ENCODE measurements at regions not wholly inside any gene's neighbourhood (a gene's known extent, or its start where the extent isn't known, plus 50 kb on each side); places are given as distances from the start of the nearest gene placed in this dataset.

DNA sequence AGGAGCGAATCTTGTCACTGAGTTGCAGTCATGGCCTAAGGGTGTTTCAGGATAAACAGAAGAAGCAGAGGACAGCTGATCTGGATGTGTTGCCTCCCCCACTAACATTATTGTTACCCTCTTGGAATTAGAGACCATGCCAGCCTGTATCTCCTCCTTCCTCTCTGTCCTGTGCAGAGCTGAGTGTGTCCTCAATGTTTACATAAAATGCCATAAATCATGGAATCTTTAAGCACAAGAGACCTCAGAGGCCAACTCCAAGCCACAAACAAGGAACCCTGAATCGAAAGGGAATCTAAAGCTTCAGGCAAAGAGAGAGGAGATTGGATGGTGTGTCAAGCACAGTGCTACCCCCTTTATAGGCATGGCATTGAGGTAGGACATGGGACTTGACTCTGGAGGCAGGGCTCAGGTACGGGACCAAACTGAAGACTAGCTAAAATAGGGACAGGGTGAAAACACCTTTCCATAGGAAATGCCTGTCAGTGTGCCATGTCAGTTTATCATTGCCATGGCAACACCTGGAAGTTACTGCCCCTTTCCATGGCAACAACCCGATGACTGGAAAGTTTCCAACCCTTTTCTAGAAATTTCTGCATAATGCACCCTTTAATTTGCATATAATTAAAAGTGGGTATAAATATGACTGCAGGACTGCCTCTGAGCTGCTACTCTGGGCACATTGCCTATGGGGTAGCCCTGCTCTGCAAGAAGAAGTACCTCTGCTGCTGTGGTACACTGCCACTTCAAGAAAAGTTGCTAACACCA lies 489.7 kb downstream of the MIAT start (continued):
- TF ChIP-seq, protein P1, sequence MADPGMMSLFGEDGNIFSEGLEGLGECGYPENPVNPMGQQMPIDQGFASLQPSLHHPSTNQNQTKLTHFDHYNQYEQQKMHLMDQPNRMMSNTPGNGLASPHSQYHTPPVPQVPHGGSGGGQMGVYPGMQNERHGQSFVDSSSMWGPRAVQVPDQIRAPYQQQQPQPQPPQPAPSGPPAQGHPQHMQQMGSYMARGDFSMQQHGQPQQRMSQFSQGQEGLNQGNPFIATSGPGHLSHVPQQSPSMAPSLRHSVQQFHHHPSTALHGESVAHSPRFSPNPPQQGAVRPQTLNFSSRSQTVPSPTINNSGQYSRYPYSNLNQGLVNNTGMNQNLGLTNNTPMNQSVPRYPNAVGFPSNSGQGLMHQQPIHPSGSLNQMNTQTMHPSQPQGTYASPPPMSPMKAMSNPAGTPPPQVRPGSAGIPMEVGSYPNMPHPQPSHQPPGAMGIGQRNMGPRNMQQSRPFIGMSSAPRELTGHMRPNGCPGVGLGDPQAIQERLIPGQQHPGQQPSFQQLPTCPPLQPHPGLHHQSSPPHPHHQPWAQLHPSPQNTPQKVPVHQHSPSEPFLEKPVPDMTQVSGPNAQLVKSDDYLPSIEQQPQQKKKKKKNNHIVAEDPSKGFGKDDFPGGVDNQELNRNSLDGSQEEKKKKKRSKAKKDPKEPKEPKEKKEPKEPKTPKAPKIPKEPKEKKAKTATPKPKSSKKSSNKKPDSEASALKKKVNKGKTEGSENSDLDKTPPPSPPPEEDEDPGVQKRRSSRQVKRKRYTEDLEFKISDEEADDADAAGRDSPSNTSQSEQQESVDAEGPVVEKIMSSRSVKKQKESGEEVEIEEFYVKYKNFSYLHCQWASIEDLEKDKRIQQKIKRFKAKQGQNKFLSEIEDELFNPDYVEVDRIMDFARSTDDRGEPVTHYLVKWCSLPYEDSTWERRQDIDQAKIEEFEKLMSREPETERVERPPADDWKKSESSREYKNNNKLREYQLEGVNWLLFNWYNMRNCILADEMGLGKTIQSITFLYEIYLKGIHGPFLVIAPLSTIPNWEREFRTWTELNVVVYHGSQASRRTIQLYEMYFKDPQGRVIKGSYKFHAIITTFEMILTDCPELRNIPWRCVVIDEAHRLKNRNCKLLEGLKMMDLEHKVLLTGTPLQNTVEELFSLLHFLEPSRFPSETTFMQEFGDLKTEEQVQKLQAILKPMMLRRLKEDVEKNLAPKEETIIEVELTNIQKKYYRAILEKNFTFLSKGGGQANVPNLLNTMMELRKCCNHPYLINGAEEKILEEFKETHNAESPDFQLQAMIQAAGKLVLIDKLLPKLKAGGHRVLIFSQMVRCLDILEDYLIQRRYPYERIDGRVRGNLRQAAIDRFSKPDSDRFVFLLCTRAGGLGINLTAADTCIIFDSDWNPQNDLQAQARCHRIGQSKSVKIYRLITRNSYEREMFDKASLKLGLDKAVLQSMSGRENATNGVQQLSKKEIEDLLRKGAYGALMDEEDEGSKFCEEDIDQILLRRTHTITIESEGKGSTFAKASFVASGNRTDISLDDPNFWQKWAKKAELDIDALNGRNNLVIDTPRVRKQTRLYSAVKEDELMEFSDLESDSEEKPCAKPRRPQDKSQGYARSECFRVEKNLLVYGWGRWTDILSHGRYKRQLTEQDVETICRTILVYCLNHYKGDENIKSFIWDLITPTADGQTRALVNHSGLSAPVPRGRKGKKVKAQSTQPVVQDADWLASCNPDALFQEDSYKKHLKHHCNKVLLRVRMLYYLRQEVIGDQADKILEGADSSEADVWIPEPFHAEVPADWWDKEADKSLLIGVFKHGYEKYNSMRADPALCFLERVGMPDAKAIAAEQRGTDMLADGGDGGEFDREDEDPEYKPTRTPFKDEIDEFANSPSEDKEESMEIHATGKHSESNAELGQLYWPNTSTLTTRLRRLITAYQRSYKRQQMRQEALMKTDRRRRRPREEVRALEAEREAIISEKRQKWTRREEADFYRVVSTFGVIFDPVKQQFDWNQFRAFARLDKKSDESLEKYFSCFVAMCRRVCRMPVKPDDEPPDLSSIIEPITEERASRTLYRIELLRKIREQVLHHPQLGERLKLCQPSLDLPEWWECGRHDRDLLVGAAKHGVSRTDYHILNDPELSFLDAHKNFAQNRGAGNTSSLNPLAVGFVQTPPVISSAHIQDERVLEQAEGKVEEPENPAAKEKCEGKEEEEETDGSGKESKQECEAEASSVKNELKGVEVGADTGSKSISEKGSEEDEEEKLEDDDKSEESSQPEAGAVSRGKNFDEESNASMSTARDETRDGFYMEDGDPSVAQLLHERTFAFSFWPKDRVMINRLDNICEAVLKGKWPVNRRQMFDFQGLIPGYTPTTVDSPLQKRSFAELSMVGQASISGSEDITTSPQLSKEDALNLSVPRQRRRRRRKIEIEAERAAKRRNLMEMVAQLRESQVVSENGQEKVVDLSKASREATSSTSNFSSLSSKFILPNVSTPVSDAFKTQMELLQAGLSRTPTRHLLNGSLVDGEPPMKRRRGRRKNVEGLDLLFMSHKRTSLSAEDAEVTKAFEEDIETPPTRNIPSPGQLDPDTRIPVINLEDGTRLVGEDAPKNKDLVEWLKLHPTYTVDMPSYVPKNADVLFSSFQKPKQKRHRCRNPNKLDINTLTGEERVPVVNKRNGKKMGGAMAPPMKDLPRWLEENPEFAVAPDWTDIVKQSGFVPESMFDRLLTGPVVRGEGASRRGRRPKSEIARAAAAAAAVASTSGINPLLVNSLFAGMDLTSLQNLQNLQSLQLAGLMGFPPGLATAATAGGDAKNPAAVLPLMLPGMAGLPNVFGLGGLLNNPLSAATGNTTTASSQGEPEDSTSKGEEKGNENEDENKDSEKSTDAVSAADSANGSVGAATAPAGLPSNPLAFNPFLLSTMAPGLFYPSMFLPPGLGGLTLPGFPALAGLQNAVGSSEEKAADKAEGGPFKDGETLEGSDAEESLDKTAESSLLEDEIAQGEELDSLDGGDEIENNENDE (IDR thresholded peaks at IDR 0.05; ENCODE audit: insufficient replicate concordance, low read length), result no peak
- TF ChIP-seq, protein P2, sequence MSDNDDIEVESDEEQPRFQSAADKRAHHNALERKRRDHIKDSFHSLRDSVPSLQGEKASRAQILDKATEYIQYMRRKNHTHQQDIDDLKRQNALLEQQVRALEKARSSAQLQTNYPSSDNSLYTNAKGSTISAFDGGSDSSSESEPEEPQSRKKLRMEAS (IDR thresholded peaks at IDR 0.05), result no peak
- TF ChIP-seq CBX5 (IDR thresholded peaks at IDR 0.05; ENCODE audit: low read depth, low read length) (no peak), RNF2 (IDR thresholded peaks at IDR 0.05; ENCODE audit: borderline replicate concordance, low read depth, low read length, missing control alignments, poor library complexity, severe bottlenecking) (no peak), RFX5 (IDR thresholded peaks at IDR 0.05; ENCODE audit: borderline replicate concordance, low read depth, low read length) (no peak), TAF1 (IDR thresholded peaks at IDR 0.05; ENCODE audit: low read depth, low read length) (no peak), SUZ12 (IDR thresholded peaks at IDR 0.05; ENCODE audit: low read length) (no peak), BCL11A (IDR thresholded peaks at IDR 0.05; ENCODE audit: low read depth in 2 of 2, low read length in 2 of 2) (no peak), JUND (IDR thresholded peaks at IDR 0.05; ENCODE audit: low read length) (no peak), BACH1 (IDR thresholded peaks at IDR 0.05; ENCODE audit: low read length) (no peak)

Measured in H1 (cell line).